ENCODE measurements at regions not wholly inside any gene's neighbourhood (a gene's known extent, or its start where the extent isn't known, plus 50 kb on each side); places are given as distances from the start of the nearest gene placed in this dataset.

- intact Hi-C loops (cut with micrococcal nuclease) = no loop called here
These were observed 1449.3 kb downstream of the SLITRK1 start for GRCh38 chr13:82432949-82433348.

- intact Hi-C loops (cut with micrococcal nuclease) = no loop called here
These were observed 1469.5 kb downstream of the SLITRK1 start for GRCh38 chr13:82412749-82413148.

GRCh38 chr13:82407321-82407720, 1475.0 kb downstream of the SLITRK1 start:
- intact Hi-C loops (cut with micrococcal nuclease) = no loop called here

GRCh38 chr13:82374719-82375118, 1507.6 kb downstream of the SLITRK1 start:
- intact Hi-C loops (cut with micrococcal nuclease) = no loop called here

GRCh38 chr13:82370316-82370715, 1512.0 kb downstream of the SLITRK1 start:
- intact Hi-C loops (cut with micrococcal nuclease) = no loop called here

GRCh38 chr13:82364525-82364924, 1517.7 kb downstream of the SLITRK1 start:
- intact Hi-C loops (cut with micrococcal nuclease) = no loop called here

GRCh38 chr13:82358284-82358683, 1524.0 kb downstream of the SLITRK1 start:
- intact Hi-C loops (cut with micrococcal nuclease) = no loop called here

- intact Hi-C loops (cut with micrococcal nuclease) = no loop called here
These were observed 1525.4 kb downstream of the SLITRK1 start for GRCh38 chr13:82356667-82357410.

GRCh38 chr13:82344867-82345266, 1537.4 kb downstream of the SLITRK1 start:
- intact Hi-C loops (cut with micrococcal nuclease) = no loop called here

GRCh38 chr13:82341116-82341515, 1541.2 kb downstream of the SLITRK1 start:
- intact Hi-C loops (cut with micrococcal nuclease) = no loop called here

GRCh38 chr13:82330499-82330898, 1551.8 kb downstream of the SLITRK1 start:
- intact Hi-C loops (cut with micrococcal nuclease) = loop anchor here (5.0 kb wide), 1 partner anchor 1163 kb away; no protein-coding TSS in a partner anchor

- intact Hi-C loops (cut with micrococcal nuclease) = no loop called here
These were observed 1559.2 kb downstream of the SLITRK1 start for GRCh38 chr13:82323101-82323500.

GRCh38 chr13:82305588-82305987, 1576.7 kb downstream of the SLITRK1 start:
- intact Hi-C loops (cut with micrococcal nuclease) = no loop called here

- intact Hi-C loops (cut with micrococcal nuclease) = no loop called here
These were observed 1584.2 kb downstream of the SLITRK1 start for GRCh38 chr13:82298106-82298505.

GRCh38 chr13:82294226-82294625, 1588.0 kb downstream of the SLITRK1 start:
- intact Hi-C loops (cut with micrococcal nuclease) = no loop called here

- intact Hi-C loops (cut with micrococcal nuclease) = no loop called here
These were observed 1589.9 kb downstream of the SLITRK1 start for GRCh38 chr13:82292334-82292733.

GRCh38 chr13:82291852-82292251, 1590.4 kb downstream of the SLITRK1 start:
- intact Hi-C loops (cut with micrococcal nuclease) = no loop called here

- intact Hi-C loops (cut with micrococcal nuclease) = no loop called here
These were observed 1606.6 kb downstream of the SLITRK1 start for GRCh38 chr13:82275644-82276043.

GRCh38 chr13:82259284-82259683, 1623.0 kb downstream of the SLITRK1 start:
- intact Hi-C loops (cut with micrococcal nuclease) = no loop called here

- intact Hi-C loops (cut with micrococcal nuclease) = no loop called here
These were observed 1624.3 kb downstream of the SLITRK1 start for GRCh38 chr13:82257790-82258507.

GRCh38 chr13:82248762-82249161, 1633.5 kb downstream of the SLITRK1 start:
- intact Hi-C loops (cut with micrococcal nuclease) = no loop called here

GRCh38 chr13:82245860-82246259, 1636.4 kb downstream of the SLITRK1 start:
- intact Hi-C loops (cut with micrococcal nuclease) = no loop called here

GRCh38 chr13:82224806-82225205, 1657.5 kb downstream of the SLITRK1 start:
- intact Hi-C loops (cut with micrococcal nuclease) = no loop called here

Data from T-helper 2 cell treated with Interferon-gamma antibody and Interleukin-4, amounts not matched to agents 100 ng/mL and 5 ng/mL, for 36 hours (primary cell).